ENCODE measurements at regions not wholly inside any gene's neighbourhood (a gene's known extent, or its start where the extent isn't known, plus 50 kb on each side); places are given as distances from the start of the nearest gene placed in this dataset.

GRCh38 chr6:146950351-146950835 is 253.8 kb upstream of the STXBP5 start:
- no peak overlapping the region for H3K4me3 ChIP-seq (ENCODE audit: low read depth, low read length, poor library complexity, severe bottlenecking)
- H2AFZ ChIP-seq (ENCODE audit: low read length), result no peak overlapping the region
- H3K36me3 ChIP-seq (ENCODE audit: insufficient read depth, low read length), result no peaks in the 10 kb centered on the region
- TF ChIP-seq EZH2phosphoT487 (IDR thresholded peaks at IDR 0.05; ENCODE audit: borderline replicate concordance, low read depth, low read length), result no peak
- no peak for TF ChIP-seq CTCF (conservative IDR thresholded peaks at IDR 0.05; ENCODE audit: low read length)
- no peak for DNase-seq (ENCODE audit: low spot score)
- ChIA-PET CTCF (ENCODE audit: unreplicated experiment) (no interaction called here), POLR2A (no interaction called here)
- H4K20me1 ChIP-seq (ENCODE audit: insufficient read depth, low read length), result no peaks in the 10 kb centered on the region
- H3K4me2 ChIP-seq (ENCODE audit: low read length), result no peak overlapping the region
- H3K4me1 ChIP-seq (ENCODE audit: insufficient read depth, low read length, poor library complexity, severe bottlenecking), result no peaks in the 10 kb centered on the region
- H3K27ac ChIP-seq (ENCODE audit: low read depth, low read length, poor library complexity, severe bottlenecking), result no peak overlapping the region
- H3K9me3 ChIP-seq (ENCODE audit: low read length), result no peaks in the 10 kb centered on the region
- H3K9me2 ChIP-seq (ENCODE audit: insufficient read depth, low read length), result no peaks in the 10 kb centered on the region
- no TSS peak for BruUV-seq (replicated peaks)
- no peaks in the 10 kb centered on the region for H3K79me2 ChIP-seq (ENCODE audit: insufficient read depth, low read depth, low read length)
- intact Hi-C loops (cut with micrococcal nuclease; ENCODE audit: unreplicated experiment), result no loop called here

- no peak for TF ChIP-seq CTCF (conservative IDR thresholded peaks at IDR 0.05; ENCODE audit: low read length)
- TF ChIP-seq EZH2phosphoT487 (IDR thresholded peaks at IDR 0.05; ENCODE audit: borderline replicate concordance, low read depth, low read length), result no peak
- no peak overlapping the region for H3K27ac ChIP-seq (ENCODE audit: low read depth, low read length, poor library complexity, severe bottlenecking)
- no peak for DNase-seq (ENCODE audit: low spot score)
- no peak overlapping the region for H3K4me2 ChIP-seq (ENCODE audit: low read length)
- POLR2A ChIA-PET, result no interaction called here
- no peaks in the 10 kb centered on the region for H3K36me3 ChIP-seq (ENCODE audit: insufficient read depth, low read length)
- H4K20me1 ChIP-seq (ENCODE audit: insufficient read depth, low read length), result no peaks in the 10 kb centered on the region
- no peak overlapping the region for H3K4me3 ChIP-seq (ENCODE audit: low read depth, low read length, poor library complexity, severe bottlenecking)
- H2AFZ ChIP-seq (ENCODE audit: low read length), result no peak overlapping the region
- H3K9me2 ChIP-seq (ENCODE audit: insufficient read depth, low read length), result no peaks in the 10 kb centered on the region
- CTCF ChIA-PET (ENCODE audit: unreplicated experiment), result no interaction called here
- no peaks in the 10 kb centered on the region for H3K79me2 ChIP-seq (ENCODE audit: insufficient read depth, low read depth, low read length)
- no peaks in the 10 kb centered on the region for H3K9me3 ChIP-seq (ENCODE audit: low read length)
- H3K4me1 ChIP-seq (ENCODE audit: insufficient read depth, low read length, poor library complexity, severe bottlenecking), result no peaks in the 10 kb centered on the region
- BruUV-seq (replicated peaks), result no TSS peak
- intact Hi-C loops (cut with micrococcal nuclease; ENCODE audit: unreplicated experiment), result no loop called here
These were observed 248.6 kb upstream of the STXBP5 start for GRCh38 chr6:146955570-146955969.

- no TSS peak for BruUV-seq (replicated peaks)
- no peak overlapping the region for H3K4me2 ChIP-seq (ENCODE audit: low read length)
- no peak for DNase-seq (ENCODE audit: low spot score)
- no peaks in the 10 kb centered on the region for H3K9me3 ChIP-seq (ENCODE audit: low read length)
- H3K4me3 ChIP-seq (ENCODE audit: low read depth, low read length, poor library complexity, severe bottlenecking), result no peak overlapping the region
- H3K9me2 ChIP-seq (ENCODE audit: insufficient read depth, low read length), result no peaks in the 10 kb centered on the region
- no peaks in the 10 kb centered on the region for H4K20me1 ChIP-seq (ENCODE audit: insufficient read depth, low read length)
- no peaks in the 10 kb centered on the region for H3K79me2 ChIP-seq (ENCODE audit: insufficient read depth, low read depth, low read length)
- intact Hi-C loops (cut with micrococcal nuclease; ENCODE audit: unreplicated experiment), result no loop called here
- no peaks in the 10 kb centered on the region for H3K36me3 ChIP-seq (ENCODE audit: insufficient read depth, low read length)
- TF ChIP-seq EZH2phosphoT487 (IDR thresholded peaks at IDR 0.05; ENCODE audit: borderline replicate concordance, low read depth, low read length) (no peak), CTCF (conservative IDR thresholded peaks at IDR 0.05; ENCODE audit: low read length) (no peak)
- POLR2A ChIA-PET, result interaction anchor here (0.7 kb wide), 1 partner anchor 1591 kb away, joined by 3 read pairs; no protein-coding TSS in a partner anchor
- CTCF ChIA-PET (ENCODE audit: unreplicated experiment), result no interaction called here
- H2AFZ ChIP-seq (ENCODE audit: low read length), result no peak overlapping the region
- no peaks in the 10 kb centered on the region for H3K4me1 ChIP-seq (ENCODE audit: insufficient read depth, low read length, poor library complexity, severe bottlenecking)
- no peak overlapping the region for H3K27ac ChIP-seq (ENCODE audit: low read depth, low read length, poor library complexity, severe bottlenecking)
These were observed 246.8 kb upstream of the STXBP5 start for GRCh38 chr6:146957181-146958093.
